ENCODE measurements at regions not wholly inside any gene's neighbourhood (a gene's known extent, or its start where the extent isn't known, plus 50 kb on each side); places are given as distances from the start of the nearest gene placed in this dataset.

DNA sequence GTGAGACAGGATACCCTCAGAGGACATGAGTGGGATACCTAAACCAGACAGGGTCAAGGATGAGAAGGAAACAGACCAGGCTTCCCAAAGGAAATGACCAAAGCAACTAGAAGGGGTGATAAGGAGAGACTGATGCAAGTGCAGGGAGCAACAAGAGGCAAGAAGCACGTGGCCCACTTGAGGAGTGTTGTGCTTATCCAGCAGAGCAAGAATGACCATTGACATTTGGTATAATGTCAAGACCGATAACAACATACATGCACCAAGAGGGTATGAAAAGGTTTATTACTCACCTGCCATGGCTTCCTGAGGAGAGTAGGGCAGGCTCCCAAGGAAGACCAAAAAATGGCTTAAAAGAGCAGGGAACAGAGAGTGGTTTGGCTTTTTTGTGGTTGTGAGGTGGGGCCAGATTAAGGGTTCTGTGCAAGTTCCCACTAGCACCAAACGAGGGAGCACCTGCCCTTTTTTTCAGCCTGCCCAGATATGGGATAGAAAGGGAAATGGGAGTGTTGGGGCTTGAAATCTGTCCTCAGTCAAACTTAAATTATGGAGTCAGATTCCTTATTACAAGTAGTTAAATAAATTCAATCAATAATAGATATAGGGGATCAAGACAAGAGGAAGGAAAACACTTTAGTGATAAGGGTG is 513.6 kb downstream of the RASEF start:
- DNase-seq, result no peak

DNA sequence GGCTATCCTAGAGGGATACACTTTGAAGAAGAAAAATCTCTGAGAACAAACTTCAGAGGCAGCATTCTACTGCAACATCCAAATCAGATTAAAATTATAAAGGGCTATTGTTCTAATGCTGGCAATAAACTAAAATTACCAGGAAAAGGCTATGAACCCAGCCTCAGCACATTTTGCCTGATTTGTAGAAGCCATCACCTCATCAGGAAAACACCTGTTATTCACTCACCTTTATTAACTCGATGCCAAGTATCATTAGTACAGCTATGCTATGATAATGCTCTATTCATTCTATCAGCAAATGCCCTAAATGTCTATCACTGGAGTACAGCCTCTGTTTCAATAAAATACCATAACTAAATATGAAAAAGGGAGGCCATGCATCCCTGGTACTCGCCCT is 510.2 kb downstream of the RASEF start:
- no peak for DNase-seq

DNA sequence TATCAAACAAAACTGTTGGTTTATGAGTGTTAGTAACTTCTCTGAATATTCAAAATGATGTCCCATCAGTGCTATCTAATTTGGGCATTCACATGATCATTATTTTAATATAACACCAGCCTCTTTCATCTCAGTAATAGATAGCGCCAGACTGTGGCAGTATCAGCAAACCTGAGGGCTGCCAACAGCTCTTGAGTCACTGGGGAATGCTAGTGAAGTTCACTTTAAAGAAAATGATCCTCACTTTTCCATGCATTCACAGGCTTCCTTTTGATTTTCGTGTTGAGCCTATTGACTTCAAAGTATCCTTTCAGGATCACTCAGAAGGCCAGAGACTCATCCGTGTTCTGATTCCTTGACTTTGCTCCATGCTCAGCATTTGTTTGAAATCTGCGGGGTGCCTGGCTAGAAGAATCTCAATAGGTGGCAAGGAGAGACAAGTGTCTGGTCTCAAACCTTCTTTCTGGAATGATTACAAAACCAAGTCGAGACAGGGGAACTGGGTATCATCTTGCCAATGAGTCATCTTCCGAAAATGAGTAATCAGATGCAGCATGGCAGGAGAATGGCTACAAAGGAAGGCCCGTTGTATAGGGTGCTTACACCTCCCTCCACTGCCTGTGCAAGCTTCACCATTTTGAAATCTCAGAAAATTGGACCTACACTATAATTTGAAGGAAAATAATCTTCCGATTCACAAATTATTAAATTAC is 509.1 kb downstream of the RASEF start:
- no peak for DNase-seq

DNA sequence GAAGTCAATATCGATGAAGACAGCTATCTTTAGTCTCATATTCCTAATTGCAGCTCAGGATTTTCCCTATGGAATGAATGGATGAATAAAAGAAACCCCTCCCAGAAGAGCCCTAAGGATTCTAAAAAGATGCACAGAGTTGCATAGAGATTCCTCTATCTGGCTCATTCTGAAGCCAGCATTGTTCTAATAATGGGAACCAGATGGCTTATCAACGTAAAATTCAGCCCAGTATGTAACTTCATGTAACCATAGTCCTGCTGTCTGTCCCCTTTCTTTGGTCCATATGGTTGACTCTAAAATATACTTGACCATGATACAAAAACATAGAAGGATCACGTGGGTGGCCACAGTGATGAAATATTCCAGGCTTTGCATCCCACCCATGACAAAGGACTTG is 508.6 kb downstream of the RASEF start:
- no peak for DNase-seq

DNA sequence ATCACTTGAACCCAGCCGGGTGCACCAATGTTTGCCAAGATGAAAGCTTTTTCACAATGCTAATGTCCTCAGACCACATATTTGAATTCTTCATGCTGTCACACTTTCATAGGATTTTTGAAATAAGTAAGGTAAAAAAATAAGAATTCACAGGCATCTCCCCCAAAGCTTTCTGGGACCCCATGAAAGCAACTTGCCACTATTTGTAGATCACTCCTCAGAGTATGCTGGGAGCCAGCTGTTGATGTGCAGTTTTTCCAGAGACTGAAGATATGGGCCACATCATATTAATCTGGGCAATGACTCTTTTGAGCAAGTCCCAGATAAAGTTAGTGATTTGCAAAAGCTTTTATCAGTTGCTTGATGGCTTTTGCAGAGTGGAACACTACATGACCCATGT is 507.9 kb downstream of the RASEF start:
- DNase-seq, result no peak

DNA sequence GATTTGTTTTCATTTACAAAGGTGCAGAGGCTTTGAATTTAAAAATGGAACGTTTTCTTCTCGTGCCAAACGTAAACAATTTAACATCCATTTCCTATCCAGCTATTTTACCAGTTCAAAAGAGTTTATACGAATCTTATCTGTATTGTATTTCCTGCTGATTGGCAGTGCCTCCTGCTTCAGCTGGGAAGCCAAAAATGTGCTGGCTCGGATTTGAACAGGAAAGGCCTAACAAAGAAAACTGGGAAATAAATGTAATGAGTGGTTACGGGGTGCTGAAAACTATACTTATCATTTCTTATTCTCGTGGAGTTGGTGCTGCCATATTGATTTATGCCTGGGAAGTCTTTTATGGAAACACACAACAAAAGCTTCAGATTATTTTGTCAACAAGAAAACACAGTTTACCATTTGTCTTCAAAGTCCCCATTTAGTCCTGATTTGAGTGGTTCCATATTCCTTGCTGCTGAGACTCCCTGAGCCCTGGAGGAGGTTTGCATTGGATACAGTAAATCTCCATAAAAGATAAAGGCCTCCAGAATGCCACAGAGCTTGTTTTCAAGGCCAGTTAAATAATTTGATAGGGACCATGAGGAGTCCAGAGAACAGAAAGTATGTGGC is 507.4 kb downstream of the RASEF start:
- peak; percentile 77 to 82 for DNase-seq

DNA sequence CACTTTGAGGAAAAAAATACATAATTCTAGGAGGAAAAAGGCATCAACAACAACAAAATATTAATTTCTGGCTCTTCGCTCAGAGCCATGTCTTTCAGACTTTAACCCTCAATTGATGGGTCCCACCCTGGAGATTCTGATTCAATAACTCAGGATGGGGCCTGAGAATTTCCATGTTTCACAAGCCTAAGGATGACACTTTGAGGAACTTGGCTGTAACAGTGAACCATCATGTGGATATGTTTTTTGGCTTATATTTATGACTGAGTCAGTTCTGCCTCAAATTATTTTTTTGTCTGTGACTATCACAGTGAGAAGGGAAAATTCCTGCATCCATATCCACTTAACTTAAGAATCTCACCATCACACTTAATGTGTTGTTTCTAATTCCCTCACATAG is 504.6 kb downstream of the RASEF start:
- no peak for DNase-seq

DNA sequence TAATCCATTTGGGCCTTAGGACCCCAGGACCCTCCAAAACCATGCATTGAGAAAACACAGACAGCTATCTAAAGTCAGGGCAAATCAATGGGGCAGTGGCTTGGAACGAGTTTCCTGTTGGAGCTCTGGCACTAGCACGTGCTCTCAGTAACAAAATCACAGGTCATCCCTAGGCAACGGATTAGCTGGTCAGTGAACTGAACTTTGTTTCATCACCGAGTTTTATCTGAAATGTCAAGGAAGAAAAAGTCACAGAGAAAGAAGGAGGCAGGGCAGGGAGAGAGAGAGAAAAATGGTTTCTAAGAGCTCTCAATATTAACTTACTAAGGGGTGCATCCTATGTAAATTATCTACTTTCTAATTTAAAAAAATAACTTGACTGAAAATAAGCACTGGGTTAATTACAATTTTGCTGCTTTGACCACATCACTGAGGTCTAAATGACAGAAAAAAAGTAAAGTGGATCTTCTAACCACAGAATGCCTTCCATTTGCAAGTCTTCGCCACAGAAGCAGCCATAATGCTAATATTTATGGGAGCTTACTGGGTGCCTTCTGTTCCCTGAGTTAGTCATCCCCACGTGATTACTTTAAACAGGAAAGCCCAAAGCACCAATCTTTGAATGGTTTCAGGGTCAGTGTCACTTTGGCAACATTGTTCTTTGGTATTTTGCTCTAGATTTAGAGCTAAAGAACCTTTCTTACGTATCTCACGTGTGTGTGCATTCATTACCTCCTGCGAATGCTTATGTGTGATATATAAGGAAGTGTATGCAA is 503.9 kb downstream of the RASEF start:
- DNase-seq, result no peak

DNA sequence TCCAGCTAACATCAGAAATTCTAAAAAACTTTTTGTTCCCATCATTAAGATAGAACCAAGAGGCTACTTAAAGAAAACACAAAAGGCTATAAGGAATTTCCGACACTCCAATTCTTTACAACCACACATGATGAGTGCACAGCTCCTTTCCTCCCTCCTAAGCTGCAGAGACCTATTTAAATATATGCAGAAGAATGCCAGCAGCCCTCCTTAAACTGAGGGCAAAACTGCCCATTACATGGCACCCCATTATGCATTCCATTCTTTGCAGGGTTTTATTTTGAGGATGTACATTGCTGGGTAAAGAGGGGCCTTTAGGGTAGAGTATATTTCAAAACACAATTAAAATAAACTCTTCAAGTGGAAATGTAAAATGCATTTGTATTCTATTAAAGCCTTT is 502.9 kb downstream of the RASEF start:
- DNase-seq, result no peak

DNA sequence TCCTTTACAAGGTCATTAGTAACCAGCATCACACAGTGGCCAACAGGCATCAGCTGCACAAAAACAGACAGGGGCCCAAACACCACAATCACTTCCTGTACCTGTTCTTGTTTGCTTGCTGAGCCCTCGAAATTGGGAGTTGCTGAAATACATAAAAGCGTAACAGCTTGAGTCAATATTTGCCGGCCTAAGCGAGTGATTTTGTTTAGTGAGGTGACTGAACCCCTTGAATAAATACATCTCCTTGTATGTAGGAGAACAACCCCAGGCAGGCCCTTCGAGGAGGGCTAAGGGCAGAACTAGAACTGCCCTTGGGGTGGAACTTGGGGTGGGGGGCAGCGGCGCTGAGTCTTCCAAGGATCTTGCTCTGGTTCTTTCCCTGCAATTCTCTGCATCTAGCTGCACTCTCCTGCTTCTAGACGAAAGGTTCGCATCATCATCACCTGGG is 502.5 kb downstream of the RASEF start:
- DNase-seq, result peak; percentile 33 to 34

DNA sequence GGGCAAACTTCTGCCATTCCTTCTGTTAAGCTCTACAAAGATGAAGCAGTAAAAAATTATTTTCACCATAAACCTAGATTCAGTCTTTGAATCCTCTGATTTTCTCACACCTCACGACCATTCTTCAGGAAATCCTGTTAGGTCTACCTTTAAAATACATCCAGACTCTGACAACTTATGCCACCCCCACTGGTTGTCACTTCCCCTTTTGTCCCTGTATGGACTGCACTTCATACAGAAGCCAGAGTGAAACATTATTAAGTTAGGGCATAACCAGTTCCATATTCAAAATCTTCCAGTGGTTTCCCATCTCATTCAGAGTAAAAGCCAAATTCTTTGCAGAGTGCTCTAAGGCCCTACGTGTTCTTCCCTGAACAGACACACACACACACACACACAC is 499.8 kb downstream of the RASEF start:
- no peak for DNase-seq

DNA sequence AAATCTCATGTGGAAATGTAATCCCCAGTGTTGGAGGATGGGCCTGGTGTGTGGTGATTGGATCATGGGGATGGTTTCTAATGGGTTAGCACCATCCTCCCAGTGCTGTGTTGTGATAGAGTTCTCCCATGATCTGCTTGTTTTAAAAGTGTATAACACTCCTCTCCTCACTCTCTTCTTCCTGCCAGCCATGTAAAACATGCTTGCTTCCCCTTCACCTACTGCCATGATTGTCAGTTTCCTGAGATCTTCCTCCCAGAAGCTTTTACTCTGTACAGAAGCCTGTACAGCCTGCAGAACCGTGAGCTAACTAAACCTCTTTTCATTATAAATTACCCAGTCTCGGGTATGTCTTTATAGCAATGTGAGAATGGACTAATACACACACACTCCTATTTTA is 499.1 kb downstream of the RASEF start:
- DNase-seq, result no peak

DNA sequence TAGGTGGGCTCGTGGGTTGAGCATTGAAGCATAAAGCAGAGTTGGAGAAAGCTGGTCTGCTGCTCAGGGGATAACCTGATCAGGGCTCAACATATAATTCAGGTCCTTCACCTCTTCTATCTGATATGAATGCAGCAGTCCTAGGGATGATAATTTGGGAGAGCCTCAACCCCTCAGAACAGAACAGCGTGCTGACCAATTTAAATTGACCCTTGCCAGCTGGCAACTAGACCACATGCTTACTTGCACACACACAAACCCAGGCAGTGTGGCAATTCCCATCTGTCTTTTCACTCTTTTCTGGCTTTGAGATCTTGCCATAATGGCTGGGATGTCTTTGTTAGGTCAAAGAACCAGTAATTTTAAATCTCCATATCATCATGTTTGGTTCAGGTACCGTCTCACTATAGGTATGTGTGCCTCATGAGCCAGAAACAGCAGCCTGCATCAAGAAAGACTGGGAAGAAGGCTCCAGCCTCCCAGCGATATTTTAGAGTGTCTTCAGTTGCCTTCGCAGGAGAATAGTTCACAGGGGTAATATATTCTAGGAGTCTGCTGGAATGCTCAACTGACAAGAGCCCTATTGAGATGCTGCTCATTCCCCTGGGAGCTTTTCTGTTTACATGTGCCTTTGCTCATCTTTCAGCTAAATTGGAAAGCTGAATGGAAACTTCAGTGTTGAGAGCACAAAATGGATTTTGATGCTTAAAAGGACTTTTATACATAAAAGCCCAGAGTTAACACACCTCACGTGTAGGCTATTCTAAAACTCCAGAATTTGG is 497.6 kb downstream of the RASEF start:
- DNase-seq, result no peak

DNA sequence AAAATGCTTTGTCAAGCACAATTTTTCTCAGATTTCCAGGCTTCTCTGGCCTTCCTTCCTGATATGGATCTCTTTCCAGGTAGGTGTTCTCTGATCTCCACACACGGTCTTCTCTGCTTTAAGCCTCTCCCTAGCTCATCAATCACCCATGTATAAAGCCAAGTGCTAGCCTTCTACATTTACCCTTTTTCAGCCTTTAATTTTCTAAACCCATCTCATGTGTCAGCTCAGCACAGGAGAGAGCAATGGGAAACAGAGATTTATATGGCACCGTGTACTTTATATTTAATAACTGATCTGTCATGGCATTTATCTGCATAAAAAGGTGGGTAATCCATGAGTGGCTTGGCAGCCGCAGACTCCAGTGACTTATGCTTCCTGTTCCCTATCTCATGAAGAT is 495.0 kb downstream of the RASEF start:
- no peak for DNase-seq

DNA sequence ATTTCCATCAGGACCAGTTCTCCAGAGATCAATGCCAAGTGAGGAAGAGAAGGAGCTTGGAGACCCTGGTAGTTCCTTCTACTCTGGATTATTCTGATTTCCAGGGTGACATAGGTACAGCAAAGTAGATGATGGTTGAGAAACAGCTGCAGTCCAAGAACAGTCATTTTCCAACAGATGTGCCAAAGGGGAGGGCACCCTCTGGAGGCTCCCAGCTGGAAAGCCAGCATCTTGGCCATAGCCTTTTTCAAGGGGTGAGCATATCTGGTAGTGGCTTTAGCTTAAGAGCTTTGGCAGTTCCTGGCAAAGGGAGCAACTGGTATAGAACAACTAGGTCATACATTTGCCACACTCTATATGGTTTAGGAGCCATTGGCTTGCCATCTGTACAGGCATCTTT is 492.7 kb downstream of the RASEF start:
- DNase-seq, result no peak

DNA sequence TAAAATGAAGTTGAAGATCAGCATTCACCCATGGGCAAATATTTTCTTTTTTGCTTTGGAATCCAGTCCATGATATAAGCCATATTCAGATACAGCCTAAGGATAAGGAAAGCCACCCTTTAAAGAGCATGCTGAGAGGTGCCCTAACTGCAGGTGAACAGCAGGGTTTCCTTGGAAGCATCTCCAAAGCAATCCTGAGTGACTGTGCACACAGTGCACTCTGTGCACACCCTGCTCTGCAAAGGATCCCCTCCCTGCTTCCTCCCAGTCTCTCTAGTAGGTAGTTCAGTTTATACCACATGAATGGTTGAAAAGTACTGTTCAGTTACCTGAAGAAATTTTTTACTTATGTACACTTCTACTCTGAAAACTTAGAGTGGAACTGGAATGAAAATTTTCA is 491.4 kb downstream of the RASEF start:
- no peak for DNase-seq

DNA sequence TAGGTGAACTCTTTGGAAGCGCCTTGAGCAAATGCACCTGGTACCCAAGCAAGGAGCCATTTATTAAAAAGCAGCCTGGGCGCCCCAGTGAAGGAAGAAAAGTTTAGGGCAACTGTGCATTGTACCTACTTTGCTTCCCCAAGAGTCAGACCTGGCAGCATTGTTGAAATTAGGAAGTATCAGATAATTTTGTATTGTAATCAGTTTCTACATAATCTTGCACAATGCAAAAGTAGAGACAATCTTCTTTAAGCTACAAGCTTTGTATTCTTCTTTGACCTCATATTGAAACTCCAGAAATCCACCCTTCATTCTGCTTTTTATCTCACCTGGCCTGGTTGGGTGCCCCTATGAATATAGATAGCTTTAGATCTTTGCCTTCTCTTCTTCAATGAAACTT is 490.8 kb downstream of the RASEF start:
- no peak for DNase-seq

DNA sequence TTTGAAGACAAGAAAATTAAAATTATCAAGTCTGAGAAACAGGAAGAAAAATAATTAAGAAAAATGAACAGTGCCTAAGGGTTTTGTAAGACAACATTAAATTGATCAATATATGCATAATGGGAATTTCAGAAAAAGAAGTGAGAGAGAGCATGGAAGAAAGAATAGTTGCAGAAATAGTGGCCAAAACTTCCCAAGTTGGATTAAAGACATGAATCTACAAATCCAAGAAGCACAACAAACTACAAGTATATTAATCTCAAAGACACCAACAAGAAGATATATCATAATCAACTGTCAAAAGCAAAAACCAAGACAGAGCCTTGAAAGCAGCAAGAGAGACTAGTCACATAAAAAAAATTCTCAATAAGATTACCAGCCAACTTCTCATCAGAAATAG is 488.0 kb downstream of the RASEF start:
- DNase-seq, result no peak

DNA sequence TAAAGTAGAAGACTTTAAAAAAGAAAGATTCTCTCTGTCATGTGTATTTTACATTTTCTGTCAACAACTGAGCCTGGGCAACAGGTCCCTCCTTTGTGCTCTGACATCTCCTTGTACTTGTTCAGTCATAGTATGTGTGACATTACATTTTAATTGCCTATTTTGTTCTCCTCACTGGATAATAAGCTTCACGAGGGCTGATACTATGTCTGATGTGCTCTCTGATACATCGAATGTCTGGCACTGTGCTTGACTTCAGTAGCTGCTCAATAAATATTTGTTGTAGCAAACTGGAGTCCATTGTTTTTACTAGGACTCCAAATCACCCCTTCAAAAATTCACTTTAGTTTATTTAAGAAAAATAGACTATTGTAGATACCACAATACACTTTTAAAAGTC is 482.0 kb downstream of the RASEF start:
- DNase-seq, result no peak

DNA sequence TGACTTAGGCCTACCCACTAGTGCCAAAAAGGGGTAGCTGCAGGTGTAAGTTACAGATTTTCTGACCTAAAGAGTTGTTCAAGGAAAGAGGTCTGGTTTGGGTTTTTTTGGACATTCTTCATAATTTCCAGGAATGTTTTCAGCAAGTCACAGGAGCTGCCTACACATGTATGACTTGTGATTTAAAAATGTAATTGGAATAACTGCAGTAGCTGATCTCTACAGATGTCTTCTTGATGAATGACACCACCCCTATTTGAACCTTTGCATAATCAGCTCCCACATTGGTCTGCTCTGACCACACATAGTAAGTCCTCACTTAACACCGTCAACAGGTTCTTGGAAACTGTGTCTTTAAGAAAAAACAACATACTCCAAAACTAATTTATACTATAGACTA is 481.4 kb downstream of the RASEF start:
- no peak for DNase-seq

DNA sequence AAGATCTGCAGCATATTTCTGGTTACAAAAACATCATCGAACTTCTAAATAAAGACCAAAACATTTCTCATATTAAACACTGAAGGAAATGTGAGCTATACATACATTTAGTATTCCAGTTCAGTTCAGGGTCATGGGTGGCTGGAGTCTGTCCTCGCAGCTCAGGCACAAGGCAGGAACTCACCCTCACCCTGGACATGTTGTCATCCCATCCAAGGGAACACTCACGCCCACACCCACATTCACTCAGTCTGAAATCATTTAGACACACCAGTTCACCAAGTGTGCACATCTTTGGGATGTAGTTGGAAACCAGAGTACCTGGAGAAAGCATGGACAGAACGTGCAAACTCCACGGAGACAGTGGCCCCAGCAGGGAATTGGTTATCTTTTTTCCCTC is 481.0 kb downstream of the RASEF start:
- DNase-seq, result no peak

DNA sequence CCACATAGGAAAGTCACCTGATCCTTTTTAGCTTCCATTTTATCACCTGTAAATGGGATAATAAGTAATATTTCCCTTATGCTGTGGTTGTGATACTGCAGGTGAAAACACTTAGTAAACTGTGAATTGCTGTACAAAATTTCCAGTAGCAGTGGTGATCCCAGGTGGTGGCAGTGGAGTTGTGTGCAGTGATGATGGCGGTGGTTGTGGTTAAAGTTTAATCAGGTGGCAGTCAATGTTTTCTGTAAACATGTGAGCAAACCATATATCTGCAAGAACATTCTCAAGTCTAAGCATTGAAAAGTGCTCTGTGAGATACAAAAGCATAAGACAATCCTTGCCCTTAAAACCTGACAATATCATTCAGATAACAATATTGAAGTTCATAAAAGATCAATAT is 480.2 kb downstream of the RASEF start:
- no peak for DNase-seq

All from right lung (tissue), 2 donors.